NAMALWA (cell line): ENCODE measurements at regions not wholly inside any gene's neighbourhood (a gene's known extent, or its start where the extent isn't known, plus 50 kb on each side); places are given as distances from the start of the nearest gene placed in this dataset.

ENCODE experiments used
- DNase-seq: peaks from one replicate; pipeline ENCODE4 v3.0.0-alpha.2; 2015; ENCODE audit warnings: low spot score

- no peak for DNase-seq
These were observed 590.0 kb downstream of the BCOR start for GRCh38 chrX:39507617-39508299.

GRCh38 chrX:39508300-39508692 lies 589.5 kb downstream of the BCOR start:
- DNase-seq = no peak

- no peak for DNase-seq
These were observed 588.6 kb downstream of the BCOR start for GRCh38 chrX:39509157-39509556.

GRCh38 chrX:39513836-39514235 lies 583.9 kb downstream of the BCOR start:
- no peak for DNase-seq

- DNase-seq = no peak
These were observed 583.0 kb downstream of the BCOR start for GRCh38 chrX:39514801-39515200.

- no peak for DNase-seq
These were observed 581.3 kb downstream of the BCOR start for GRCh38 chrX:39516427-39516841.

- no peak for DNase-seq
These were observed 579.2 kb downstream of the BCOR start for GRCh38 chrX:39518476-39519029.

- DNase-seq = no peak
These were observed 578.7 kb downstream of the BCOR start for GRCh38 chrX:39519030-39519488.

- DNase-seq = no peak
These were observed 578.0 kb downstream of the BCOR start for GRCh38 chrX:39519566-39520301.

- DNase-seq = no peak
These were observed 572.0 kb downstream of the BCOR start for GRCh38 chrX:39525758-39526157.

GRCh38 chrX:39527025-39527424 lies 570.7 kb downstream of the BCOR start:
- no peak for DNase-seq

- DNase-seq = no peak
These were observed 569.4 kb downstream of the BCOR start for GRCh38 chrX:39528161-39528916.

- DNase-seq = no peak
These were observed 565.0 kb downstream of the BCOR start for GRCh38 chrX:39532761-39533160.

GRCh38 chrX:39534949-39535348 lies 562.8 kb downstream of the BCOR start:
- no peak for DNase-seq

- no peak for DNase-seq
These were observed 561.5 kb downstream of the BCOR start for GRCh38 chrX:39536211-39536610.

- DNase-seq = no peak
These were observed 555.9 kb downstream of the BCOR start for GRCh38 chrX:39541881-39542280.

GRCh38 chrX:39542316-39542715 lies 555.4 kb downstream of the BCOR start:
- no peak for DNase-seq

GRCh38 chrX:39550795-39551361 lies 546.9 kb downstream of the BCOR start:
- DNase-seq = no peak

- DNase-seq = no peak
These were observed 546.0 kb downstream of the BCOR start for GRCh38 chrX:39551762-39552161.

GRCh38 chrX:39555431-39555830 lies 542.3 kb downstream of the BCOR start:
- no peak for DNase-seq

GRCh38 chrX:39556056-39556455 lies 541.7 kb downstream of the BCOR start:
- DNase-seq = no peak

GRCh38 chrX:39559229-39559628 lies 538.5 kb downstream of the BCOR start:
- DNase-seq = no peak
